HAP-1 (cell line): ENCODE measurements at regions not wholly inside any gene's neighbourhood (a gene's known extent, or its start where the extent isn't known, plus 50 kb on each side); places are given as distances from the start of the nearest gene placed in this dataset.

Experiments used
- DNase-seq, 2 experiments: peaks; one replicate each; pipeline ENCODE4 v3.0.0-alpha.2; 2016 to 2020; ENCODE audit warnings: low spot score in 2 of 2
- H3K27me3 ChIP-seq: fragments of 250-450 bp; sonication (Bioruptor Pico); 2 replicates; pipeline ENCODE4 v1.5.1; 2020; ENCODE audit warnings: low read depth, mild to moderate bottlenecking, moderate library complexity
- H3K36me3 ChIP-seq: fragments of 250-450 bp; sonication (Bioruptor Pico); replicated peaks from 2 replicates; pipeline ENCODE4 v1.5.1; 2020; ENCODE audit warnings: mild to moderate bottlenecking
- H3K4me1 ChIP-seq: fragments of 250-450 bp; sonication (Bioruptor Pico); 2 replicates; pipeline ENCODE4 v1.5.1; 2020; ENCODE audit warnings: mild to moderate bottlenecking
- H3K4me3 ChIP-seq: fragments of 250-450 bp; sonication (Bioruptor Pico); 2 replicates; pipeline ENCODE4 v1.5.1; 2020; ENCODE audit warnings: mild to moderate bottlenecking, moderate library complexity
- H3K9me3 ChIP-seq: fragments of 250-450 bp; sonication (Bioruptor Pico); 2 replicates; pipeline ENCODE4 v1.5.1; 2020; ENCODE audit warnings: mild to moderate bottlenecking, moderate library complexity
- in situ Hi-C: fragments of 300-500 bp; cut with MboI; formaldehyde crosslinking; loops from 3 replicates; pipeline ENCODE4 v1.14.3; 2020; ENCODE audit warnings: low sequenced_read_pairs, inconsistent platforms, mixed read lengths

- no peak for DNase-seq
- 0 out of 2 replicates have a peak, but pooled peaks cover 2% of the 10 kb centered on the region for H3K27me3 ChIP-seq
- no peaks in the 10 kb centered on the region for H3K36me3 ChIP-seq
- H3K4me1 ChIP-seq: no peaks in the 10 kb centered on the region
- no peak overlapping the region for H3K4me3 ChIP-seq
- in situ Hi-C loops: no loop called here
- no peaks in the 10 kb centered on the region for H3K9me3 ChIP-seq
Observed at GRCh38 chr2:150109028-150109427, 378.4 kb downstream of the RND3 start.

GRCh38 chr2:150107816-150108215 lies 379.7 kb downstream of the RND3 start:
- H3K9me3 ChIP-seq: no peaks in the 10 kb centered on the region
- in situ Hi-C loops: no loop called here
- H3K27me3 ChIP-seq: 0 out of 2 replicates have a peak, but pooled peaks cover 2% of the 10 kb centered on the region
- no peaks in the 10 kb centered on the region for H3K4me1 ChIP-seq
- DNase-seq: no peak
- no peak overlapping the region for H3K4me3 ChIP-seq
- no peaks in the 10 kb centered on the region for H3K36me3 ChIP-seq

GRCh38 chr2:150107170-150107569 lies 380.3 kb downstream of the RND3 start:
- no peak for DNase-seq
- Histone ChIP-seq H3K36me3 (no peaks in the 10 kb centered on the region), H3K9me3 (no peaks in the 10 kb centered on the region), H3K27me3 (0 out of 2 replicates have a peak, but pooled peaks cover 2% of the 10 kb centered on the region), H3K4me3 (no peak overlapping the region), H3K4me1 (no peaks in the 10 kb centered on the region)
- in situ Hi-C loops: no loop called here

- H3K4me3 ChIP-seq: no peak overlapping the region
- peaks cover 6% of the 10 kb centered on the region for H3K4me1 ChIP-seq
- no peak for DNase-seq
- no peaks in the 10 kb centered on the region for H3K9me3 ChIP-seq
- no peaks in the 10 kb centered on the region for H3K27me3 ChIP-seq
- in situ Hi-C loops: no loop called here
- no peaks in the 10 kb centered on the region for H3K36me3 ChIP-seq
Observed at GRCh38 chr2:150101947-150102346, 385.5 kb downstream of the RND3 start.

GRCh38 chr2:150100834-150101233 lies 386.6 kb downstream of the RND3 start:
- no peak for DNase-seq
- in situ Hi-C loops: no loop called here
- no peaks in the 10 kb centered on the region for H3K27me3 ChIP-seq
- H3K4me3 ChIP-seq: no peak overlapping the region
- peaks cover 6% of the 10 kb centered on the region for H3K4me1 ChIP-seq
- H3K9me3 ChIP-seq: no peaks in the 10 kb centered on the region
- H3K36me3 ChIP-seq: no peaks in the 10 kb centered on the region

GRCh38 chr2:150100336-150100735 lies 387.1 kb downstream of the RND3 start:
- in situ Hi-C loops: no loop called here
- Histone ChIP-seq H3K27me3 (no peaks in the 10 kb centered on the region), H3K4me1 (peaks cover 6% of the 10 kb centered on the region), H3K36me3 (no peaks in the 10 kb centered on the region), H3K9me3 (no peaks in the 10 kb centered on the region), H3K4me3 (no peak overlapping the region)
- no peak for DNase-seq

GRCh38 chr2:150099805-150100204 lies 387.7 kb downstream of the RND3 start:
- Histone ChIP-seq H3K27me3 (no peaks in the 10 kb centered on the region), H3K9me3 (no peaks in the 10 kb centered on the region), H3K4me1 (peaks cover 6% of the 10 kb centered on the region), H3K4me3 (no peak overlapping the region), H3K36me3 (no peaks in the 10 kb centered on the region)
- DNase-seq: no peak
- in situ Hi-C loops: no loop called here

- Histone ChIP-seq H3K27me3 (no peaks in the 10 kb centered on the region), H3K4me1 (peaks cover 6% of the 10 kb centered on the region), H3K9me3 (no peaks in the 10 kb centered on the region), H3K36me3 (no peaks in the 10 kb centered on the region), H3K4me3 (no peak overlapping the region)
- no peak for DNase-seq
- in situ Hi-C loops: no loop called here
Observed at GRCh38 chr2:150097901-150098531, 389.5 kb downstream of the RND3 start.

GRCh38 chr2:150097402-150097801 lies 390.1 kb downstream of the RND3 start:
- in situ Hi-C loops: no loop called here
- no peaks in the 10 kb centered on the region for H3K27me3 ChIP-seq
- H3K4me3 ChIP-seq: no peak overlapping the region
- DNase-seq: no peak
- H3K4me1 ChIP-seq: peaks cover 6% of the 10 kb centered on the region
- no peaks in the 10 kb centered on the region for H3K36me3 ChIP-seq
- H3K9me3 ChIP-seq: no peaks in the 10 kb centered on the region

GRCh38 chr2:150095361-150096095 lies 391.9 kb downstream of the RND3 start:
- peaks cover 6% of the 10 kb centered on the region for H3K4me1 ChIP-seq
- no peaks in the 10 kb centered on the region for H3K9me3 ChIP-seq
- DNase-seq: no peak
- no peaks in the 10 kb centered on the region for H3K36me3 ChIP-seq
- no peaks in the 10 kb centered on the region for H3K27me3 ChIP-seq
- no peak overlapping the region for H3K4me3 ChIP-seq
- in situ Hi-C loops: no loop called here

GRCh38 chr2:150091846-150092245 lies 395.6 kb downstream of the RND3 start:
- H3K4me1 ChIP-seq: no peaks in the 10 kb centered on the region
- H3K9me3 ChIP-seq: no peaks in the 10 kb centered on the region
- no peaks in the 10 kb centered on the region for H3K36me3 ChIP-seq
- H3K27me3 ChIP-seq: no peaks in the 10 kb centered on the region
- no peak overlapping the region for H3K4me3 ChIP-seq
- in situ Hi-C loops: no loop called here
- no peak for DNase-seq

GRCh38 chr2:150090031-150090430 lies 397.4 kb downstream of the RND3 start:
- H3K4me3 ChIP-seq: no peak overlapping the region
- no peak for DNase-seq
- H3K36me3 ChIP-seq: no peaks in the 10 kb centered on the region
- no peaks in the 10 kb centered on the region; the same call in 1 of the 2 replicates for H3K9me3 ChIP-seq
- H3K4me1 ChIP-seq: no peaks in the 10 kb centered on the region
- in situ Hi-C loops: no loop called here
- H3K27me3 ChIP-seq: no peaks in the 10 kb centered on the region

- in situ Hi-C loops: no loop called here
Observed at GRCh38 chr2:150088538-150088937, 398.9 kb downstream of the RND3 start.

GRCh38 chr2:150085478-150085877 lies 402.0 kb downstream of the RND3 start:
- DNase-seq: no peak
- no peak overlapping the region for H3K4me3 ChIP-seq
- H3K36me3 ChIP-seq: no peaks in the 10 kb centered on the region
- no peaks in the 10 kb centered on the region for H3K27me3 ChIP-seq
- peaks cover 4% of the 10 kb centered on the region for H3K4me1 ChIP-seq
- no peaks in the 10 kb centered on the region; the same call in 1 of the 2 replicates for H3K9me3 ChIP-seq
- in situ Hi-C loops: no loop called here

More at GRCh38 chr2:150088538-150088937, 398.9 kb downstream of the RND3 start:
- Histone ChIP-seq H3K9me3 (no peaks in the 10 kb centered on the region; the same call in 1 of the 2 replicates), H3K36me3 (no peaks in the 10 kb centered on the region), H3K4me1 (no peaks in the 10 kb centered on the region), H3K27me3 (no peaks in the 10 kb centered on the region), H3K4me3 (no peak overlapping the region)
- no peak for DNase-seq
